ENCODE measurements at regions not wholly inside any gene's neighbourhood (a gene's known extent, or its start where the extent isn't known, plus 50 kb on each side); places are given as distances from the start of the nearest gene placed in this dataset.

DNA sequence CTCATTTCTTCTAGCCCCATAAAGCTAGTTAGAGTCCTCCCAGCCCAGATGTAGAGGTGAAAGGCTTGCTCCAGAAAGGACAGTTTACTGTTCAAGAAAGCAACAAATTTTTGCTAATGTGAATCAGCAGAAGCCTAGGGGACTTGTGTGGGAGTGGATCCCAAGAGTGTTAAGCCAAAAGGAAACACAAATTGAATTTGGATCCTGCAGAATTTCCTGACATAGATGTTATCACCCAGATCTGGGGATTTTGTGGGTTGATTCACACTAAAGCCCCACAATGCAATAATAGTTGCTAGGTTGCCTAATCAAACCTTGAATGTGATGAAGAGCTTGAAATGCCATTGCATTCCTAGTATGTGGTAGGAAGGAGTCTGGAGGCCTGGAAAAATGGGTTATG, 135.2 kb upstream of the HS3ST3A1 start:
- DNase-seq (ENCODE audit: low spot score), result no peak

GRCh38 chr17:13740686-13741085, 139.0 kb upstream of the HS3ST3A1 start:
- no peak for DNase-seq (ENCODE audit: low spot score)

GRCh38 chr17:13741744-13742143, 140.0 kb upstream of the HS3ST3A1 start:
- no peak for DNase-seq (ENCODE audit: low spot score)

GRCh38 chr17:13743906-13744305, 142.2 kb upstream of the HS3ST3A1 start:
- DNase-seq (ENCODE audit: low spot score), result no peak

GRCh38 chr17:13746404-13746803, 144.7 kb upstream of the HS3ST3A1 start:
- peak; percentile 55 for DNase-seq (ENCODE audit: low spot score)

DNA sequence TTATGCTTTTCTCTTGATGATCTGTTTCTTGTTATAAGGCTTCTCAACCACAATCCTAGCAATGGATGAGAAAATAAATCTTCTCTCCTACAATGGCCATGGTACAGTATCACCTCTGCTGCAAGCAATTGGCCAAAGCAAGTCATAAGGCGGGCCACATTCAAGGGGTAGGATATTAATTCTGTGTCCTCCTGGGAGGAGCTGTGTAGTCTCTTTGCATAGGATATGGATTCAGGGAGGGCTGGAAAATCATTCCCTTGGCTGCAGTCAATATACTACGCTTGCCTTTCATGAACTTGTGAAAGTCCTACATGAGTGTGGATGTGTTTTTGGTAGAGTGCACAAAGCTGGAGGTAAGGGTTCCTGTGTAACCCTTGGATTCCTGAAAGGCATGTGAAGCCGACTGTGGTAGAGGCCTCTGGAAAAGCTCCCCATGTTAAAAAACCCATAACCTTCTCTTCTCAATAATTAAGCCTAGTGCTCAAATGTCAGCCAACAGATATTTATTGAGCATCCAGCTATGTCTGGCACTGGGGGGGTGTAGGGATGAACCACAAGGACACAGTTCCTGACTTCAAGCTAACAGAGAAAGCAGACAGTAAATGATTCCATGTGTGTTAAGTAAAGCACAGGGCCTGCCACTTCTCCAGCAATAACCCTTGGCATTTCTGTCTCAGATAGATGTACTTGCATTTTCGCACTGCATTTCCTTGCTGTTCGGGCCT, 147.6 kb upstream of the HS3ST3A1 start:
- DNase-seq (ENCODE audit: low spot score), result no peak

- DNase-seq (ENCODE audit: low spot score), result peak; percentile 96
Measured at GRCh38 chr17:13749891-13750235, 148.1 kb upstream of the HS3ST3A1 start.

GRCh38 chr17:13750816-13751793, 149.4 kb upstream of the HS3ST3A1 start:
- peak; percentile 14 for DNase-seq (ENCODE audit: low spot score)

DNA sequence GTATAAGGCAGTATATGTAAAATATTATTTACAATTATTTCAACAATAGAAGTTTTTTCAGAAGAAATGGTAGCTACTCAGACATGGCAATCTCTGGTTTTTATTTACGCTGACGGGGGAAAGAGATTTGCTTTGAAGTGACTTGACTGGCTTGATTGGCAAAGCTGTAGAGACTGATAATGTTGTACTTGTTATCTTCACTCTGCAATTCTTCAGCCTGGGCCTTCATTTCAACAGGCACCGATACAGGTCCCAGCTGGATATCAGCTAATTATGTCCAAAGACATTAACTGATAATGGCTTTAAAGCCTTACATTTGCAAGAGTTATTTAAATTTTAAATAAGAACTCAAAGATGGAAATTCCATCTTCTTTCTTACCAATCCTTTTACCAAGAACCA, 151.4 kb upstream of the HS3ST3A1 start:
- no peak for DNase-seq (ENCODE audit: low spot score)

DNA sequence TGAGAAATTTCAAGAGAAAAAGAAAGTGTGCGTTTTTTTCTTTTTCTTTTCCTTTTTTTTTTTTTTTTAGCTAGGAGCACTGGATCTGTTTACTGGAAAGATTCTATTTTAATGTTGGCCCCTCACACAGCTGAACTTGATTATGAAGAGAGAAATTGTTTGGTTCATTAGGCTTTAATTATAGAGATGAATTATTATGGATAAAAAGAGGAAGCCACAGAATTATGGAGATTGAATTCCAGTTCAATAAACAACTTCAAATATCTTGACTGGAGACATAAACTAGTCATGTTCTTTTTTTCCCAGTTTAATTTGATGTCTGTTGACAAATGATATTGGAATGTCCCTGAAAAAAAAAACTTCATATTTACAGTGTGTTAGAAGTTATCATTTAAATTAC, 152.0 kb upstream of the HS3ST3A1 start:
- no peak for DNase-seq (ENCODE audit: low spot score)

DNA sequence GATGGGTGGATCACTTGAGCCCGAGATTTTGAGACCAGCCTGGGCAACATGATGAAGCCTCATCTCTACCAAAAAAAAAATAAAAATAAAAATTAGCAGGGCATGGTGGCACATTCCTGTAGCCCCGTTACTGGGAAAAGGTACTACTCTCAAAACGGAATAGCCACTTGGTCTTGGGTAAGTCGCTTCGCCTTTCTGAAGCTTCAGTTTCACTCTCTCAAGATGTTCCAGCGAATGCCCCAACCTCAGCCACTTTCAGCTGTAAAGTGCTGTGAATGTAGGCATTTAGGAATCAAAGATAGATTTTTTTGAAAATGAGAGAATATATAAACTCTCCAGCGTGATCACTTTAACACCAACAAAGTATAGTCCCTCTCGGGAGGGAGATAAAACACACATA, 154.1 kb upstream of the HS3ST3A1 start:
- DNase-seq (ENCODE audit: low spot score), result no peak

DNA sequence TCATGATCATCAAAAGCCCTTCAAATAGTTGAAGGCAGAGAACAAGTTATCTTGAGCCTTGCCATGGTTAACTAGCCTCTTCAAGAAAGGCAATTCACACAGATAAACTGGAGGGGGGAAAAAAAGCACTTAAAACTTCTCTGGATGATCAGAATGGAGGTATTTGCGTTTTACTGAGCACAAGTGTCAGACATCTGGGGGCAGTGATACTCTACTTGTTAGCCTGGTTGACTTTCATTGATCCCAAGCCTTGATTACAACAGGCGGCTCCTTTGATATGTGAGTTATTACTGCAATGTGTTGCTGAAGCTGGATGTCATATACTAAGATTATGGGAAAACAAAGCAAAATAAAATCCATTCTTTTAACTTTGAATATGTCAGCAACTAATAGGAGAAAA, 155.0 kb upstream of the HS3ST3A1 start:
- no peak for DNase-seq (ENCODE audit: low spot score)

- DNase-seq (ENCODE audit: low spot score), result no peak
Measured at GRCh38 chr17:13757871-13758270, 156.1 kb upstream of the HS3ST3A1 start.

DNA sequence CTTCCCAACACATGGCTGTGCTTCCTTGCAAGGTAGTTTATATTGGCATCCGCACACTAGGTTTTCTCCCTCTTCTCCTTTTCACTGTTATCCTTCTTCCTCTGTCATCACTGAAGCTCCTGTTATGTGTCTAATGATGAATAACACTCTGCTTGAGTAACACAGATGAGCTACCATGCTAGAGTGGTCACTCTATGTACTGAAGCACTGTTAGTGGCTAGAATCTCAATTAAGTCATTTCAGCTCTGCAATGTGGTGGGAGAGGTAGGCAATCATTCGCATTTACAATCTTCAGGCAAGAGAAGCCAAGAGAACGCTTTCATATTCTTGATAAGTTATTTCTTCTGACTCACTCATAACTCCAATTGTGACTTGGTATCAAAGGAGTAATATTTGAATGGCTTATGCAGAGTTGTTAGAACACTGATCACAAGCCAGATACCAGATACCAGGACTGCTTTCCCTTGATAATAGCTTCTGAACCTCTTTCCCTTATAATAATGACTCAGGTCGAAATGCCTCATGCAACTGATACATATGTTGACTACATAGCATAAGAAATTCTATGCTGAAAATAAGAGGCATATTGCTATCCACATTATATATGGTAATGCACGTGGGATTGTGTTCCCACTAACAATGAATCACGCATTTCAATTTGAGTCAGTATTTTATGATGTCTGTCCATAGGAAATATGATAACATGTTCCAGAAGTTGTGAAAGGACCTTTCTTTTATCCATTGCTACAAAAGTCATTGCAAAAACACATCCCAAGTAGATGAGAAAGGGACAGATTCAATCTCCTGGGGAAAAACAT, 158.0 kb upstream of the HS3ST3A1 start:
- DNase-seq (ENCODE audit: low spot score), result no peak

DNA sequence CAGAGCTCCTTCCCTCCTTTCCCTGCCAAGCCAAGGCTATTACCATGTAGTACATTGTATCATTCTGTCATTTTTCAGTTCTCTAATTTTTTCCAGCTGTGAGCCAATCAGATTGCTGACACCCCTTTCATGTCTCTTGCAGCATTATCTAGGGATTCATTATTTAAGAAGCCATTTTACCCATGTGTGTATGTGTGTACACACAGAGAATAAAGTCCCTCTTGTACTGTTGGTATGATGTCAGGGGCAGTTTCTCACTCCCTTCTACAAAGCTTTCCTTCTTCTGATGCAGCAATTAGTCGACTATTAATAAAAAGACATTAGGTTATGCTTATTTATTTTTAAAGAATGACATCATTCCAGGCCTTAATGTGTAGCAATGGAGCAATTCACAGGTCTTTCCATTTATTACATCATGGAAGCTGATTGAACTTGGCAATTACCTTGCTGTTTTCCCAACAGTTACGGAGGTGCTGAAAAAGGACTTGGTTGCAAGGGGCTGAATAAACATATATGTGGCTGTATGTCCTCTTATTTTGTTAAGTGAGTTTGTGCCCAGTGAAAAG, 159.4 kb upstream of the HS3ST3A1 start:
- DNase-seq (ENCODE audit: low spot score), result no peak

DNA sequence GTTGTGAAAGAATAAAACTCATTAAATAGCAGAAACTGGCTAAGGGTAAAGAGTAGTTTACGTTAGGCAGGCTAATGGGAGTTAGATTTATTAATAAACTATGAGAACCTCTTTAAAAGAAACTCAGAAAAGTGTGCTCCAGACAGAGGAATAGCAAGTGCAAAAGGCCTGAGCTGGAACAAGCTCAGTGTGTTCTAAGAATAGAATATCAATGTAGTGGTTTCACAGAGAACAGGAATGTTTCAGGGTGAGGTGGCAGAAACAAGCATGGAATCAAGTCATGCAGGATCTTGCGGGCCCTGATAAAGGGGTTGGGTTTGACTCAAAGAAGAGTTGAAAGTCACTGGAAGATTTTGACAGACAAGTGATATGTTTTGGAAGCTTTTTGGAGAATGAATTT, 164.0 kb upstream of the HS3ST3A1 start:
- DNase-seq (ENCODE audit: low spot score), result no peak

GRCh38 chr17:13770702-13771101, 169.0 kb upstream of the HS3ST3A1 start:
- DNase-seq (ENCODE audit: low spot score), result no peak

DNA sequence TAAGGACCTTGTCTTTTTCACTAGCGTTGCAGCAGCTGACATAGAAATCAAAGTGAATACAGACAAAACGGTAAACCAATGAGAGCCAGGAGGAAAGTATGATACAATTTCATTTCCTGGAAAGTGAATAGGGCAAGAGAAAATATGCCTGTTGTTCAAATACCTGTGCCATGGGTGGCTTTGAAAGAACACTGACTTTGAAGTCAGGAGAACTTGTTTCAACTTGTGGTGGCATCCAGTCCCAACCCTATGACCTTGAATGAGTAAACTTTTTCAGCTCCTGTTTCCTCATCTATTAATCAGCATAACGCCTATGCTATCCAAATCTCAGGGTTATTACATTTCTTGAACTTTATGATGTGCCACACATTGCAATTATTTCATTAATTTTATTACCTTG, 173.7 kb upstream of the HS3ST3A1 start:
- no peak for DNase-seq (ENCODE audit: low spot score)

GRCh38 chr17:13776027-13776551, 174.4 kb upstream of the HS3ST3A1 start:
- peak; percentile 81 for DNase-seq (ENCODE audit: low spot score)

GRCh38 chr17:13777003-13777402, 175.3 kb upstream of the HS3ST3A1 start:
- DNase-seq (ENCODE audit: low spot score), result peak; percentile 59

- DNase-seq (ENCODE audit: low spot score), result peak; percentile 59
Measured at GRCh38 chr17:13784434-13785095, 182.8 kb upstream of the HS3ST3A1 start.

Measured in umbilical cord (tissue), 1 donor.